Fibroblast of skin of abdomen (primary cell): ENCODE measurements at regions not wholly inside any gene's neighbourhood (a gene's known extent, or its start where the extent isn't known, plus 50 kb on each side); places are given as distances from the start of the nearest gene placed in this dataset.

Experiments used
- DNase-seq: peaks from one replicate; pipeline ENCODE4 v3.0.0-alpha.2; 2013

DNA sequence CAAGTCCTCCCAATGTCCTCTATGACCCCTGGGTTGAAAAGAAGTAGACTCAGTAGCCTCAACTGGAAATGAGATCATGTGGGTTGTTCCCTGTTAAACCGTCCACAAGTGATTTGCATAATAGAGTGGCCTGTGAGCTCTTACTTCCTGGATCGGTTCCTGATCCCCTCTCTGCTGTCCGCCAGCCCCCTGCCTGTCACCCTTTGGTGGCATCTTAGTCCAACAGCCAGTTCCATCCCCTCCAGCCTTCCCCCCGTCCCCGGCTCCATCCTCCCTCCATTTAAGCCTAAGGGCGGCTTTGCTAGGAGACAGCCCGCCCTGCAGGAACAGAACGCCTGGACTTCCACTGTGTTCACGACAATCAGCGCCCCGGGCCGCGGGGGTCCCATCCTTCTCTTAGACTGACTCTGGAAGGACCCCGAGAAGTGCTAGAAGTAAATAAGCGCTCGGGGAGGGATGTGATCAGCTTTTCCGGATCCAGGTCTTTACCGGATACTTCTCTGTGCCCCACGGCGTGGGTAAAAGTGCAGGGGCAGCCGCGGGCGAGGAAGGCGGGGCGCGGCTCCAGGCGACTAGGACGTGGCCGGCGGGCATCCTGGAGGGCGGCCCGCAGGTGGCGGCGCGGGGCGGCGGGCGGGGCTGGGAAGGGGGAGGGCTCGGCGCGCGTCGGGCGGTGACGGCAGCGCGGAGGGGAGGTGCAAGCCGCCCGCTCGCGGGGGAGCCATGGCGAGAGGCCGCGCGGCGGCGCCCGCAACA, 51.2 kb upstream of the ULK4 start:
- DNase-seq = peak; percentile 62

DNA sequence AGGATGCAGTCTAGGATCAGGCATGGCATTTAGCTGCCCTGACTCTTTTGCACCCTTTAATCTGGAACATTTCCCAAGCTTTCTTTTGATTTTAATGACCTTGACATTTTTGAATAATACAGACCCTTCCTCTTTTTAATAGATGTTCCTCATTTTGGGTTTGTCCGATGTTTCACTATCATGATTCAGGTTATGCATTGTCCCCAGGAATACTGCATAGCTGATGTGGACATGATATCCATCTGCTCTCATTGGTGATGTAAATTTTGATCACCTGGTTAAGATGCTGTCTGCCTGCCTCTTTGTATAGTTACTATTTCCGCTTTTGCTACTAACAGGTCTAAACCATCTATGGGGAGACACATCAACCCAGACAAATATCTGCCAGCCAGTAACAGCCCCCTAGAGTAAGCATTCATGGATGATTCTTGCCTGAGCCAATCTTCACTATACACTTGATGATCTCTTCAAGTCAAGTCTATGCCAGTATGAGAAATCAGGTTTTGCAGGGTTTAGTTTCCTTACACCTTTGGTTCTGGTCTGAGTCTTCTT, 50.6 kb upstream of the ULK4 start:
- DNase-seq = no peak
